NCI-H1048 (cell line): ENCODE measurements at regions not wholly inside any gene's neighbourhood (a gene's known extent, or its start where the extent isn't known, plus 50 kb on each side); places are given as distances from the start of the nearest gene placed in this dataset.
"Not testable (repeated sequence)": the region's sequence is repeated elsewhere in the genome, so short reads cannot be mapped to it uniquely, and the experiment has no call there.

Source experiments
- DNase-seq: peaks from one replicate; lab custom pipeline; 2025; lab: John Stamatoyannopoulos, UW

- no peak for DNase-seq
Observed at GRCh38 chr4:178165251-178165950, 723.2 kb upstream of the AGA start.

GRCh38 chr4:178165951-178166308 lies 723.7 kb upstream of the AGA start:
- DNase-seq: peak; percentile 20

GRCh38 chr4:178173771-178174170 lies 731.5 kb upstream of the AGA start:
- DNase-seq: no peak

- DNase-seq: no peak
Observed at GRCh38 chr4:178174756-178175155, 732.5 kb upstream of the AGA start.

- no peak for DNase-seq
Observed at GRCh38 chr4:178185517-178185916, 743.3 kb upstream of the AGA start.

GRCh38 chr4:178192611-178193010 lies 750.4 kb upstream of the AGA start:
- DNase-seq: no peak

GRCh38 chr4:178196751-178197374 lies 754.6 kb upstream of the AGA start:
- DNase-seq: no peak

- DNase-seq: no peak
Observed at GRCh38 chr4:178198691-178199090, 756.5 kb upstream of the AGA start.

- no peak for DNase-seq
Observed at GRCh38 chr4:178202422-178202821, 760.2 kb upstream of the AGA start.

- DNase-seq: no peak
Observed at GRCh38 chr4:178205826-178206225, 763.6 kb upstream of the AGA start.

GRCh38 chr4:178215309-178215708 lies 773.1 kb upstream of the AGA start:
- DNase-seq: no peak

- no peak for DNase-seq
Observed at GRCh38 chr4:178215763-178216162, 773.5 kb upstream of the AGA start.

- not testable (repeated sequence) for DNase-seq
Observed at GRCh38 chr4:178226421-178226820, 784.2 kb upstream of the AGA start.

GRCh38 chr4:178233906-178234305 lies 791.7 kb upstream of the AGA start:
- no peak for DNase-seq

GRCh38 chr4:178240891-178241290 lies 798.7 kb upstream of the AGA start:
- no peak for DNase-seq

GRCh38 chr4:178241601-178242118 lies 799.4 kb upstream of the AGA start:
- no peak for DNase-seq

- DNase-seq: no peak
Observed at GRCh38 chr4:178242655-178243054, 800.4 kb upstream of the AGA start.

- DNase-seq: no peak
Observed at GRCh38 chr4:178244785-178245184, 802.5 kb upstream of the AGA start.

- no peak for DNase-seq
Observed at GRCh38 chr4:178255172-178255571, 812.9 kb upstream of the AGA start.

GRCh38 chr4:178258603-178259002 lies 816.4 kb upstream of the AGA start:
- no peak for DNase-seq

GRCh38 chr4:178259566-178259965 lies 817.3 kb upstream of the AGA start:
- no peak for DNase-seq

GRCh38 chr4:178264001-178264400 lies 821.8 kb upstream of the AGA start:
- no peak for DNase-seq

GRCh38 chr4:178271386-178271785 lies 829.1 kb upstream of the AGA start:
- DNase-seq: no peak

- DNase-seq: no peak
Observed at GRCh38 chr4:178273168-178273567, 830.9 kb upstream of the AGA start.
